ENCODE measurements at regions not wholly inside any gene's neighbourhood (a gene's known extent, or its start where the extent isn't known, plus 50 kb on each side); places are given as distances from the start of the nearest gene placed in this dataset.

DNA sequence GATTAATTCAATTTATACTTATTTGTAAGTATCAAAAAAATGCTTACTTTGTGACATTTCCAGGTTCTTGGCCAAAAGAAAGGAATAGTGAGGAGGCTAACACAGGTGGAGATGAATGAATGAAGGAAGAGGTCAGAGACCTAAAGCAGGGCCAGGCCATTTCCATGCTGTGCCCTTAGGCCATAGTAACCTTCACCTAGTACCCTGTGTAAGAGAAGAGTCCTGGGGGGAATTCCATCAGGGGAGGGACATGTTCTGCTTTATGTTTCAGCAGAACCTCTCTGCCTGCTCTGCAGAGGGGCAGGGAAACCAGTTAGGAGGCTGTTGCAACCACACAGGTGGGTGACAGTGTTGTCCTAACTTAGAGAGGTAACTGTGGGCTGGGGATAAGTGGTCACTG is 204.2 kb upstream of the CDH20 start:
- TF ChIP-seq CTCF (IDR thresholded peaks at IDR 0.05; ENCODE audit: low read length): no peak
- no peak for TF ChIP-seq EZH2 (IDR thresholded peaks at IDR 0.05; ENCODE audit: borderline replicate concordance, low read length)

Data from OCI-LY1 (cell line).